Loucy (cell line): ENCODE measurements at regions not wholly inside any gene's neighbourhood (a gene's known extent, or its start where the extent isn't known, plus 50 kb on each side); places are given as distances from the start of the nearest gene placed in this dataset.

ENCODE experiments used
- H2AFZ ChIP-seq: fragments of 200-600 bp; sonication (generic); 2 replicates; pipeline ENCODE4 v1.6.0; 2016; ENCODE audit warnings: antibody characterized with exemption, mild to moderate bottlenecking, low read length, moderate library complexity
- H3F3A ChIP-seq: fragments of 200-600 bp; 2 replicates; pipeline ENCODE4 v1.6.0; 2016; ENCODE audit warnings: antibody characterized with exemption, low read depth, mild to moderate bottlenecking
- H3K27me3 ChIP-seq: fragments of 200-600 bp; sonication (generic); 2 replicates; pipeline ENCODE4 v1.6.1; 2014; ENCODE audit warnings: low read length, mild to moderate bottlenecking; ENCODE audit not compliant: insufficient read depth, poor library complexity, severe bottlenecking
- H3K36me3 ChIP-seq: fragments of 200-600 bp; sonication (generic); 2 replicates; pipeline ENCODE4 v1.6.1; 2016; ENCODE audit warnings: low read length; ENCODE audit not compliant: insufficient read depth
- H3K4me1 ChIP-seq: fragments of 200-600 bp; sonication (generic); 2 replicates; pipeline ENCODE4 v1.5.1; 2014; ENCODE audit warnings: low read length, mild to moderate bottlenecking; ENCODE audit not compliant: insufficient read depth, poor library complexity, severe bottlenecking
- H3K4me2 ChIP-seq: fragments of 200-600 bp; sonication (generic); 2 replicates; pipeline ENCODE4 v1.6.0; 2014; ENCODE audit warnings: antibody characterized with exemption, low read length, low read depth, mild to moderate bottlenecking; ENCODE audit not compliant: poor library complexity, severe bottlenecking
- H3K4me3 ChIP-seq: fragments of 200-600 bp; sonication (generic); 2 replicates; pipeline ENCODE4 v1.5.1; 2014; ENCODE audit warnings: low read length, mild to moderate bottlenecking, mixed read lengths; ENCODE audit not compliant: poor library complexity, severe bottlenecking
- H3K79me2 ChIP-seq: fragments of 200-600 bp; sonication (generic); 2 replicates; pipeline ENCODE4 v1.6.1; 2014; ENCODE audit warnings: low read length; ENCODE audit not compliant: insufficient read depth
- H3K9ac ChIP-seq: fragments of 200-600 bp; sonication (generic); 2 replicates; pipeline ENCODE4 v1.6.0; 2014; ENCODE audit warnings: mild to moderate bottlenecking, low read depth, low read length, moderate library complexity; ENCODE audit not compliant: poor library complexity, severe bottlenecking
- H3K9me2 ChIP-seq: fragments of 200-600 bp; sonication (generic); replicated peaks from 2 replicates; pipeline ENCODE4 v1.6.1; 2016; ENCODE audit warnings: low read depth, low read length, mixed read lengths
- H3K9me3 ChIP-seq: fragments of 200-600 bp; sonication (generic); 2 replicates; pipeline ENCODE4 v1.6.1; 2014; ENCODE audit warnings: mild to moderate bottlenecking, antibody characterized with exemption, low read length, low read depth; ENCODE audit not compliant: insufficient read depth
- H4K20me1 ChIP-seq: fragments of 200-600 bp; sonication (generic); 2 replicates; pipeline ENCODE4 v1.6.0; 2014; ENCODE audit warnings: antibody characterized with exemption, low read length, mild to moderate bottlenecking; ENCODE audit not compliant: insufficient read depth, poor library complexity, severe bottlenecking
- EZH2phosphoT487 ChIP-seq: fragments of 200-600 bp; IDR thresholded peaks from 2 replicates; pipeline ENCODE4 v1.6.1; 2018; ENCODE audit warnings: antibody characterized with exemption, mild to moderate bottlenecking, moderate library complexity, borderline replicate concordance
- TF ChIP-seq, protein P1 (sequence below): fragments of 200-600 bp; sonication (generic); conservative IDR thresholded peaks from 2 replicates; pipeline ENCODE4 v1.5.1; 2014; ENCODE audit warnings: mild to moderate bottlenecking, antibody characterized with exemption, low read length

DNA sequence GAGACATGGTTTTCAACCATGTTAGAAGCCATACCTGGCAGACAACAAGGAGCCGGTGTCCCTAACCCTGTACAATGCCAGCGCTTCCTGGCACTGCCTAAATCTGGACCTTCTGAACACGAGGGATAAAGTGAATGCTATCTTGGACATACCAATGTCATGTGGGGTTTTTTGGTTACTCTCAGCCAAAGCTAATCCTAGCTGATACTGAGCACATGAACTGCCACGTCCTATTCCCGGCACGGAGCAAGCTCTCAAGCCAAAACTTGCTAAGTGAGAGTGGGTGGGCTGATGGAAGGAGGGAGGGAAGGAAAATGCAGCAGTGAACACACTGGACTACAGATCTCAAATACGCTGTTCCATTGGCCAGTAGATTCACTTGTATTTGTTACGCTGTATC, 226.1 kb downstream of the BCOR start:
- Histone ChIP-seq H3F3A (no peaks in the 10 kb centered on the region), H3K4me2 (no peak overlapping the region), H3K4me3 (no peak overlapping the region), H2AFZ (no peak overlapping the region), H3K9ac (no peak overlapping the region), H3K27me3 (no peaks in the 10 kb centered on the region), H3K9me2 (no peaks in the 10 kb centered on the region), H3K4me1 (peaks cover 46% of the 10 kb centered on the region), H4K20me1 (no peaks in the 10 kb centered on the region), H3K36me3 (no peaks in the 10 kb centered on the region), H3K79me2 (no peaks in the 10 kb centered on the region), H3K9me3 (no peaks in the 10 kb centered on the region)
- TF ChIP-seq, protein P1, sequence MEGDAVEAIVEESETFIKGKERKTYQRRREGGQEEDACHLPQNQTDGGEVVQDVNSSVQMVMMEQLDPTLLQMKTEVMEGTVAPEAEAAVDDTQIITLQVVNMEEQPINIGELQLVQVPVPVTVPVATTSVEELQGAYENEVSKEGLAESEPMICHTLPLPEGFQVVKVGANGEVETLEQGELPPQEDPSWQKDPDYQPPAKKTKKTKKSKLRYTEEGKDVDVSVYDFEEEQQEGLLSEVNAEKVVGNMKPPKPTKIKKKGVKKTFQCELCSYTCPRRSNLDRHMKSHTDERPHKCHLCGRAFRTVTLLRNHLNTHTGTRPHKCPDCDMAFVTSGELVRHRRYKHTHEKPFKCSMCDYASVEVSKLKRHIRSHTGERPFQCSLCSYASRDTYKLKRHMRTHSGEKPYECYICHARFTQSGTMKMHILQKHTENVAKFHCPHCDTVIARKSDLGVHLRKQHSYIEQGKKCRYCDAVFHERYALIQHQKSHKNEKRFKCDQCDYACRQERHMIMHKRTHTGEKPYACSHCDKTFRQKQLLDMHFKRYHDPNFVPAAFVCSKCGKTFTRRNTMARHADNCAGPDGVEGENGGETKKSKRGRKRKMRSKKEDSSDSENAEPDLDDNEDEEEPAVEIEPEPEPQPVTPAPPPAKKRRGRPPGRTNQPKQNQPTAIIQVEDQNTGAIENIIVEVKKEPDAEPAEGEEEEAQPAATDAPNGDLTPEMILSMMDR, result no peak

DNA sequence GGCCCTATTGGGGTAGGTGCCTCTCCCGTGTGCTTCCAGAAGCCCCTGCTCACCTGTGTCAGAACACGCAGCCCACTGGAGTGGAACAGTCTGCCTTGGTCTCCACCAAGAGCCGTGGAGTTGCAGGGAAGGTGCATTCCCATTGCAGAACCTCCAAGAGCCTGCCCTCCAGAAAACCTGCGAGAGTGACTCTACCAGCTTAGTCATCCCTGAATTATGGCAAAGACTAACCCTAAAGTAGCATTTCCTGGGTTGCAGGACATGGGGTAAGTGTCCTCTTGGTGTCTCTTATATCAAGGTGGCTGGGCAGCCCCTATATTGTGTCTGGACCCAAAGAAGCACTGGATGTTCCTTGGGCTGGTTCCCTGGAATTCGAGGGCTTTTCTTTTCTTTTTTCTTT, 224.6 kb downstream of the BCOR start:
- H3K4me1 ChIP-seq, result peaks cover 36% of the 10 kb centered on the region
- no peaks in the 10 kb centered on the region for H3K9me3 ChIP-seq

DNA sequence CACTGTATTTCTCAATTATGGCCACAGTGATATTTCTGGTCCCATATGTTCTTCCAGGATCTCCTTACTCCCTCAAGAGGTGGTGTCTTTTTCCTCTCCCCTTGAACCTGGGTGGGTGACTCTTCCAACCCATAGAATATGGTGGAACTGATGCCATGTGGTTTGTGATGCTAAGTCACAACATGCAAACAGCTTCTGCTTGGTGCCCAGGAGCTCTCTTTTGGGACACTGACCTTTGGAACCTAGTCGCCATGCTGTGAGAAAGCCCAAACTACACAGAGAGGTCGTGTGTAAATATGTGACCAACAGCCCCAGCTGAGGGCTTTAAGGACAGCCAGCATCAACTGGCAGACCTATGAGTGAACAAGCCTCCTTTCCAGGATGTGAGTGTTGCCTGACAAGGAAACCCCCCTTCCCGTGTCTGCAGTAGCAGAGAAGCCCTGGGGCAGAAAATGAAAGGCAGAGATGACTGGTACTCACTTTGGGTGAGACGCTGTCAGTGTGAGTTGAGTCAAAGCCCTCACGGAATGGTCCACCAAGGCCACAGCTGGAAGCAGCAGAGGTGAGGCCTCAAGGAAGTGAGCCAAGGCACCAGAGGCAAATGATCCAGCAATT, 223.4 kb downstream of the BCOR start:
- Histone ChIP-seq H3K36me3 (no peaks in the 10 kb centered on the region), H3K9me3 (no peaks in the 10 kb centered on the region), H3K9me2 (no peaks in the 10 kb centered on the region), H2AFZ (no peak overlapping the region), H3K27me3 (no peaks in the 10 kb centered on the region), H3K9ac (no peak overlapping the region), H3K79me2 (no peaks in the 10 kb centered on the region), H3K4me3 (no peak overlapping the region), H3F3A (no peaks in the 10 kb centered on the region), H4K20me1 (no peaks in the 10 kb centered on the region), H3K4me2 (no peak overlapping the region), H3K4me1 (peaks cover 24% of the 10 kb centered on the region)
- TF ChIP-seq, protein P1, result no peak
- no peak for TF ChIP-seq EZH2phosphoT487

More for the DNA sequence above, 224.6 kb downstream of the BCOR start:
- no peak overlapping the region for H2AFZ ChIP-seq
- no peaks in the 10 kb centered on the region for H4K20me1 ChIP-seq
- no peaks in the 10 kb centered on the region for H3K27me3 ChIP-seq
- TF ChIP-seq, protein P1, result no peak
- no peak for TF ChIP-seq EZH2phosphoT487
- H3K4me2 ChIP-seq, result no peak overlapping the region
- no peaks in the 10 kb centered on the region for H3K36me3 ChIP-seq
- no peak overlapping the region for H3K4me3 ChIP-seq
- no peak overlapping the region for H3K9ac ChIP-seq
- no peaks in the 10 kb centered on the region for H3F3A ChIP-seq
- H3K79me2 ChIP-seq, result no peaks in the 10 kb centered on the region
- H3K9me2 ChIP-seq, result no peaks in the 10 kb centered on the region
